Prostate gland (tissue), 2 donors: ENCODE measurements at regions not wholly inside any gene's neighbourhood (a gene's known extent, or its start where the extent isn't known, plus 50 kb on each side); places are given as distances from the start of the nearest gene placed in this dataset.

Experiments
- CTCF ChIP-seq, 4 experiments: fragments of 200-600 bp in 2 of 4; fragments of 450-650 bp in 2 of 4; sonication (generic) in 2 of 4; IDR thresholded peaks; 1 replicate in 3 of 4; 2 replicates in 1 of 4; pipeline ENCODE4 v1.5.1; 2016 to 2019; ENCODE audit warnings: antibody characterized with exemption in 4 of 4, mild to moderate bottlenecking in 2 of 4, moderate library complexity in 2 of 4
- POLR2A ChIP-seq: fragments of 450-650 bp; IDR thresholded peaks from one replicate; pipeline ENCODE4 v1.6.1; 2016; ENCODE audit warnings: antibody characterized with exemption, mild to moderate bottlenecking
- POLR2AphosphoS5 ChIP-seq: sonication (generic); formaldehyde crosslinking; IDR thresholded peaks from one replicate; pipeline ENCODE4 v1.6.1; 2017; ENCODE audit warnings: antibody characterized with exemption

DNA sequence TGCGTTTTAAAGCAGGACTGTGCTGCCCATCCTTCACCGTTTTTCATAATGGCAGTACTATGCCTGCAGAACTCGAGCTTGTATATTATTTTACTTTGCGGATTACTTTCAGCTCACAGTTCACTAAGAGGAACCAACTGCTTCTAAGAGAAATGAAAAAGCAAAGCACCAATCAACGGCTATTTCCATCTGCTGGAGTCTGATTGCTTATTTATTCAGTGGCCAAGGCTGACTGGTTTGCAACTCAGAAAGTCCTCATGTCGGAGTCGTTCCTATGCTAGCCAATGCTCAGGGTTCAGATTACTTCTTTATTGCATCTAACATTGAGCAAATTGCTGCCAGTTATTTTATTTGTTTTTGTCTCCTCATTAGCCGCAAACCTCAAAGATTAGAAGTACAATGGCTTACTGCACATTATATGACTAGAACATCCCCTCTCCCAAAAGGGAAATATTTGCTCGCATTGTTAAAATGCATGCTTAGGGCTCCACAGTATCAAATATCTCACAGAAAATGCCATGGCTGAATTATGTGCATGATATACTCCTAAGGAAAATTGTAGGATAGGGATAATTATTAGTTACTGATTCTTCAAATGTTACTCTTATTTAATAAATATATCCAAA lies 1628.2 kb upstream of the ADGRL3 start:
- no peak for TF ChIP-seq CTCF (IDR thresholded peaks at IDR 0.05)
- no peak for TF ChIP-seq POLR2A
- TF ChIP-seq POLR2AphosphoS5 = no peak
